GM21529 (cell line): ENCODE measurements at regions not wholly inside any gene's neighbourhood (a gene's known extent, or its start where the extent isn't known, plus 50 kb on each side); places are given as distances from the start of the nearest gene placed in this dataset.

Source experiments
- ATAC-seq: cut with Tn5 transposase; IDR thresholded peaks from one replicate; pipeline ENCODE4 v1.9.1; 2021; ENCODE audit not compliant: unreplicated experiment

GRCh38 chr2:198371921-198372543 is 567.6 kb downstream of the PLCL1 start:
- peak; percentile 93 for ATAC-seq

GRCh38 chr2:198371329-198371728 is 566.9 kb downstream of the PLCL1 start:
- ATAC-seq, result no peak

- ATAC-seq, result no peak
These were observed 563.7 kb downstream of the PLCL1 start for GRCh38 chr2:198368089-198368488.

GRCh38 chr2:198362740-198363139 is 558.3 kb downstream of the PLCL1 start:
- ATAC-seq, result no peak

GRCh38 chr2:198359308-198359707 is 554.9 kb downstream of the PLCL1 start:
- ATAC-seq, result no peak

- ATAC-seq, result no peak
These were observed 551.8 kb downstream of the PLCL1 start for GRCh38 chr2:198356157-198356556.

GRCh38 chr2:198351647-198352046 is 547.3 kb downstream of the PLCL1 start:
- no peak for ATAC-seq

GRCh38 chr2:198347946-198348345 is 543.6 kb downstream of the PLCL1 start:
- no peak for ATAC-seq

GRCh38 chr2:198347349-198347748 is 543.0 kb downstream of the PLCL1 start:
- ATAC-seq, result no peak

GRCh38 chr2:198343471-198343870 is 539.1 kb downstream of the PLCL1 start:
- no peak for ATAC-seq

- ATAC-seq, result no peak
These were observed 536.5 kb downstream of the PLCL1 start for GRCh38 chr2:198340846-198341245.

GRCh38 chr2:198339116-198339515 is 534.7 kb downstream of the PLCL1 start:
- ATAC-seq, result no peak

- ATAC-seq, result no peak
These were observed 533.0 kb downstream of the PLCL1 start for GRCh38 chr2:198337368-198337767.

- no peak for ATAC-seq
These were observed 524.1 kb downstream of the PLCL1 start for GRCh38 chr2:198328454-198328853.

- no peak for ATAC-seq
These were observed 523.1 kb downstream of the PLCL1 start for GRCh38 chr2:198327526-198327925.

- ATAC-seq, result peak; percentile 64
These were observed 522.0 kb downstream of the PLCL1 start for GRCh38 chr2:198326431-198326830.

- ATAC-seq, result no peak
These were observed 521.0 kb downstream of the PLCL1 start for GRCh38 chr2:198325359-198325758.

- ATAC-seq, result no peak
These were observed 519.7 kb downstream of the PLCL1 start for GRCh38 chr2:198324071-198324470.

- no peak for ATAC-seq
These were observed 517.9 kb downstream of the PLCL1 start for GRCh38 chr2:198322275-198322674.

GRCh38 chr2:198321522-198322088 is 517.2 kb downstream of the PLCL1 start:
- ATAC-seq, result no peak

GRCh38 chr2:198316852-198317396 is 512.5 kb downstream of the PLCL1 start:
- ATAC-seq, result no peak

GRCh38 chr2:198315791-198316630 is 511.6 kb downstream of the PLCL1 start:
- ATAC-seq, result no peak
